NK-92 treated with Interleukin-12 subunit alpha and Interleukin-12 subunit beta, amount 100 ng/mL, for 24 hours (cell line): ENCODE measurements at regions not wholly inside any gene's neighbourhood (a gene's known extent, or its start where the extent isn't known, plus 50 kb on each side); places are given as distances from the start of the nearest gene placed in this dataset.

Source experiments
- DNase-seq: peaks from one replicate; lab custom pipeline; 2025; lab: John Stamatoyannopoulos, UW

DNA sequence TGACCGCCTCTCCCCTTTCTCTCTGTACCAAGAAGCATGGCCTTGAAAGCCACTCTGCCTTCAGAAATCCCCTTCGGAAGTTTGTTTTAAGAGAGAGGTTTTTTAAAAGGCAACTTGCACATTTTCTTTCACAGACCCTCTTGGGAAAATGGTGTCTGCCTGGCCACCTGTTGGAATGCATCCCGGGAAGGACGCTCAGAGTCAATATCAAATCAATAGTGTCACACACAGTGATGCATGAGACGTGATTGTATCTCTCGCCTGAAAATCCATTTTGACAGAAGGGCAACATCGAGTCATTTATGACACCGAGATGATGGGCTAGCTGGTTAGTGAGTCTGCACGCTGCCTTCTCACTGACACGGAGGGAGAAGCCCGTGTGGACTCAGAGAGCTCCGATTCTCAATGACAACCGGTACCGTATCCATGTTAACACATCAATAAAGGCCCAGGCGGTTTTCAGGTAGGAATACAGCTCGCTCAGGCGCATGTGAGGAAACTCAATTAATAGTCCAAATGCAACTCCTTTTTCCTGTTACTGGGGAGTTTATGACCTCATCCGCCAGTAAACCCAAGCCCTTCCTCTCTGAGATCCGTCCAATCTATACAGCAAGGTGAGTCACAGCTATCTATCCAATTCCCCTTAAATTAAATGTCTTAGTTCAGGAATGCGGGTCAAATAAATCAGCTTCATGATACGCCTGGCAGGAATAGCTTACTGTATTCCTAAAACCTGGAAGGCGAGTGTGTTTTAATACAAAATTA is 621.5 kb upstream of the MKI67 start:
- no peak for DNase-seq

DNA sequence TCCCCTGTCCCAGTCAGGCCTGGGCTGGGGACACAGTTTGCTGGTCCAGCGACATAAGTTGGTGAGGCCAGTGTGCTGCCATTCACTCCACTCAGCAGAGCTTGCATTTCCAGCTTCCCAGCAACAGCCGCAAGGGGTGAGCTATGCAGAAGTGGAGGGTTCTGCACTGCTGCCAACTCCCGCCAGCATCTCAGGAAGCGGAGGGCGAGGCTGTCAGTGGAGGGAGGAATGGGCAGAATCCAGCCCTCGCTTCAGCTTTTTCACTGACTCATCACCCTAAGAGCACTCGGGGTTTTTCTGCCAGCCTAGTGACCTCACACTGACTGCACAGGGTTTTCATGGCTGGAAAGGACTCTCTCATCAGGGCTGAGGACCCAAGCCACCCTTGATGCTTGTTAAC is 625.1 kb upstream of the MKI67 start:
- DNase-seq = no peak

DNA sequence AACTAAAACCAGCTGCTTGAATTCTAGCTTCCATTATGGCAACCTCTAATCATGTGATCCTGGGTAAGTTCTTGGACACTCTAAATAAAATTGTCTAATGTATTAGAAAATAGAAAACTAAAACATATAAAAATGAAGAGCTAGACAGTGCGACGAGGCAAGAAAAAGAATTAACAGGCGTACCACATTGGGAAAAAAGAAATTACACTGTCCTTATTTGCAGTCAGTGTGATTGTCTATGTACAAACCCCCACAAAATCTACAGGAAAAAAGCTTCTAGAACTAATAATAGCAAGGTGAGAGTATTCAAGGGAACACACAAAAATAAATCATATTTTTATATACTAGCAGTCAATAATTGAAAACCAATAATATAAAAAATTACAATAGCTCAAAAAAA is 625.6 kb upstream of the MKI67 start:
- no peak for DNase-seq

DNA sequence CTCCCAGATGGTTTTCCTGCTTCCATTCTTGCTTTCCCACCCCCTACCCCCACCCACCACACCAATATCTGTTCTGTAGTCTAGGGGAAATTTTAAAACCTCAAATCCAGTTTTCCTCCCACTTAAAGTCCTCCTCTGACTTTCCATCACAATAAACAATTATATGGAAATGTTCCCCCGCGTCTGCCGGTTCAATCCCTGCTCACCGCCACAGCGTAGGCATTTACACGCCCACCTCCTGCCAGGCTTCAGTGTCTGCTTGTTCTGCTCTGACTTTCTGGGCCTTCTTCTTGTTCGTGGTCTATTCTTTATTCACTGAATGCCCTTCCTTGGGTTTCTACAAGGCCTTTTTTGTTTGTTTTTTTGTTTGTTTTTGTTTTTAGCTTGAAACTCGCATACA is 633.0 kb upstream of the MKI67 start:
- DNase-seq = no peak

DNA sequence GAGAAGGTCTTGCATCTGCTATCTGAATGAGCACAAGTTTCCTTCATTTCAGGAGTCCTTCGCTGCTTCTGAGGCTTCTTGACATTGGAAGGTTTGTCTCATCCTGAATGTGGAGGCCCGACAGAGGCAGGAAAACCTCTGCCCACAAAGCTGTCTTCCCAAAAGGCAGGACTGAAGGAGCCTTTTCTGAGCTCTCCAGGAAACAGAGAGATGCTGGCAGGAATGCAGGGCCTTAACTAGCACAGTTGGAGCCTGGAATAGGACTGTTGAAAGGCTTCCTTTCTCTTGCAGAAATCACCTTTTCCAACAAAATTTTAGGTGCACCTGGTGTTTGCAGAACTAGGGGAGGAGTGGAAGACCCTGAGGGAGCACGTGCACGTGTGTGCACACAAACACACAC is 637.4 kb upstream of the MKI67 start:
- DNase-seq = no peak

DNA sequence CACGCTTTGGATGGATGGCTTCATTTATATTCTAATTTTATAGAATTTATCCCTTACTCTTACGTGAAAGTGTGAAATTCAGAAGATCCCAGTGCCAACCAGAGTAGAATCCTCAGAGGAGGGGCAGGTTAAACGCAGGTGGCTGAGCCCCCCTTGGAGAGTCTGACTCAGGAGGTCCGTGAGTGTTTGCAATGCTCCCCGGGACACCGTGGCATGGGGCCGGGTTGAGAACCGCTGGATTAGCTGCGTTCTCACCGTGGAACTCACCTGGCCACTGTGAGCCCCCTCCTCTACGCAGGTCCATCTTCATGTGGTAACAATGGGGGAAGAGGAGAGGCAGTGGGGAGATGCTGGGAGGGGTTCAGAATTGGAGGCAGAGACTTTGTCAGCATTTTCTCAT is 638.0 kb upstream of the MKI67 start:
- DNase-seq = no peak

DNA sequence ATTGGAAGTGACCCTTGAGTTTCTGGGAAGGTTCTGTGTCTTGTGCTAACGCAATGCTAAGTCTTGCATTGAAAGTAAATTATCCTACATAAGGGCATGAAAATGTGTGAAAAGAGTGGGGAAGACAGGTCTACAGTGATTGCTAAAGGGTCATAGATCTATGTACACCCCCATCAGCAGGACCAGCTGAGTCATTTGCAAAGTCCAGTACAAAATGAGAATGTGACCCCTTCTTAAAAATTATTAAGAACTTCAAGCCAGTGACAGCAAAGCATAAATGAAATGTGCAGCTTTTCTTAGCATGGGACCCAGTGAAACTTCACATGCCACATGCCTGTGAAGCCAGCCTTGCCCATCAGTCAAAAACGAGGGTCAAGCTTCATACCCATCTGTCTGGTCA is 640.7 kb upstream of the MKI67 start:
- DNase-seq = no peak

DNA sequence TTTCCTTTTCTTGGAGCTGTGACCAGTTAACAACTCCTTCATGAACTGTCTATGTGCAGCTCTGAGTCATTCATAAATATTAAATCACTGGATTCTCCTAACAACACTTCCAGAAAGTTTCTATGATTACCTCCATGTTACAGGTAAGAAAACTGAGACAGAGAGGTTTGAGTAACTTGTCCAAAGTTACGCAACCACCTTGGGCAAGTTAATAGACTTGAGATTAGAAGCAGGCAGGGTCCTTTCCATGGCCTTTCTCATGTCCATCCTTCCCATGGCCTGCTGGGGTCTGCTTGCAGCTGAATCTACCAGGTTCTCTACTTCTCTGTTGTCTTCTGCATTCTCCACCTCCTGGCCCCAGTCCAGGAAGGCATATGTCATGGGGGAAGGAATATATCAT is 648.8 kb upstream of the MKI67 start:
- no peak for DNase-seq

DNA sequence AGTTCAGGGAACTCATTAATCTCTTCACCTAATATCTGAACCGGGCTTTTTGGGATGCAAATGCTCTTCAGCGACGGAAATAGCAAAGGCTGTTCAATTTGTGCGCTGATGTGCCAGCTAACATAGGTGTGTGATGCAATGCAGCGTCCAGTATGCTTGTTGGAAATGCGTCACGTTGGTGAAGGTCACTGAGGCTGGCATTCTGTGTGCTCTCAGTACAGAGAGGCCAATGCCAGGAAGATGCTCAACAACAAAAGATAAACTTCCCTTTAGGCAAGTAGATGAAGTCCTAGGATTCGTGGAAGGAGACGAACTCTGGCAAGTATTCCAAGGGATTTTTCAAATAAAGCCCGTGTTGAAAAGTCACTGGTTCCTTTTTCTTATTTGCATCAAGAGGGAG is 649.5 kb upstream of the MKI67 start:
- DNase-seq = no peak

DNA sequence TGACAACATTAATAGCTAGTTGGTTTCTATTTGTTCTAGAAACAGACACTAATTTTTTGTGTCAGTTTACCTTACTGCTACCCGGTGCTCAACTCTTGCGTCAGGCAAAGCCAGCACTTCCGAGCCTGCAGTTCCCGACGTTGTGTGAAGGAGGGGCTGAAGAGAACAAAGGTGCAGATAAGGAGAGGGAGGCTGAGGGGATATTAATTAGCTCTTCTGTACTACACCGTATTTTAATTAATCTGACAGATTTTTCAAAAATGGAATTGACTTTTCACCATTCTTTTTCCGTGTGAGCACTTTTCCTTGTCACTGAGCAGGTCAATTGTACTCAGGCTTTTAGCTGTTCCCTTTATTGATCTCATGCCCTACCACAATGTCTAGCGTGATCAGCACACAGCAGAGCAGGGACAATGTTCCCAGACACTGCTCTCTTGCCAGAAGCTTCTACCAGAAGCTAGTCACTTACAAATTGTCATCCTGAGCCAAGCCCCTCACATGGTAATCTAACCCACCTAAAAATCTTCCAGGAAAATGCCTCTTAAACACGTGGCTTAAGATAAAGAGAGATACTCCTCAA is 650.5 kb upstream of the MKI67 start:
- no peak for DNase-seq

DNA sequence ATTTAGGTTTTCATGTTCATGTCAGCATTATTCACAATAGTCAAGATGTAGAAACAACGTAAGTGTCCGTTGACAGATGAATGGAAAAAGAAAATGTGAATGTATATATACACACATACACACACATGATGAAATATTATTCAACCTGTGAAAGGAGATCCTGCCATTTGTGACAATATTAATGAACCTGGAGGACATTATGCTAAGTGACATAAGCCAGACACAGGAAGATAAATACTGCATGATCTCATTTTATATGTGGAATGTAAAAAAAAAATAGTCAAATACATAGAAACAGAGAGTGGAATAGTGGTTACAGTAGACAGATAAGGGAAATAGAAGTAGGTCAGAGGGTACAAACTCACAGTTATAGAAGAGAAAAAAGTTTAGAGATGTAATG is 651.1 kb upstream of the MKI67 start:
- no peak for DNase-seq

DNA sequence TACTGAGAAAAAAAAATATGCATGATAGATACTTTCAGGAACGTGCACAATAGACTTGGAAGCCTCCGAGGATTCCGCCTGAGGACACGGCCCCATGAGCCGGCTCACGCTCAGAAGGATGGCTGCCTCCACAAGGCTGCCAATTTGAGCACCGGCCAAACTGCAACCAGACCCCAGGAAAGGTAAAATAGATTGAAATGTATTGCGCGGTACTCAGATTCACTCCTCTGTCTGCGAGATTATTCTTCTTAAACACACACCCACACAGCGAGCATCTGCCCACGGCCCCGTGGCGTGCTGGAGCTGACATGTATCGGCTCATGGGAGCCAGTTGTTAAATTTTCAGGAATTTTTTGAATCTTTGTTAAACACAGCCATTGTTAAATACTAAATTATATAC is 653.2 kb upstream of the MKI67 start:
- no peak for DNase-seq

DNA sequence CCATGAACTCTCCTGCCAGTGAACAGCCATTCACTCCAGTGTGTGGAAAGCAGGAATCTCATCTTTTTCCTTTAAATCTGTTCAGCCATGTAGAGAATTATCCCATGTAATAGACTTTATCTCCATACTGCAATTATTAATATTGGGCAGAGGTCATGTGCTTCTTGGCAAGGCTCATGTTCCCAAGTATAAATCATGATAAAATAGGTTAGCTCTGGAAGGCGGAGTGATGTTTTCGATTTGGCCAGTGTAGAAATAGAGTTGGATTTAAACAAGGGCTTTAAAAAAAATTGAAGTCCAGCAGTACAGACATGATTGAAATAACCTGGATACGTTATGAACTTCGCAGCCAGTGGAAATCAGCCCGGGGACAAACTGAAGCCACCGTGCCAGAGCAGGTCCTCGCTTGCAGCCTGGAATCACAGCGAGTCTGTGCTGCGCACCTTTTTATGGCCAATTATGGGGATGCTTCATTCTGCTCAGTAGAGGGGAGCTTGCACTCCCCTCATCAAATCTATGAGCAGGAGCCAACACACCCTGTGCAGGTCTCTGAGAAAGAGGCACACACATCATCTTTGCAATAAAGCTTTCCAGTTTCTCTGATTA is 654.0 kb upstream of the MKI67 start:
- DNase-seq = no peak

DNA sequence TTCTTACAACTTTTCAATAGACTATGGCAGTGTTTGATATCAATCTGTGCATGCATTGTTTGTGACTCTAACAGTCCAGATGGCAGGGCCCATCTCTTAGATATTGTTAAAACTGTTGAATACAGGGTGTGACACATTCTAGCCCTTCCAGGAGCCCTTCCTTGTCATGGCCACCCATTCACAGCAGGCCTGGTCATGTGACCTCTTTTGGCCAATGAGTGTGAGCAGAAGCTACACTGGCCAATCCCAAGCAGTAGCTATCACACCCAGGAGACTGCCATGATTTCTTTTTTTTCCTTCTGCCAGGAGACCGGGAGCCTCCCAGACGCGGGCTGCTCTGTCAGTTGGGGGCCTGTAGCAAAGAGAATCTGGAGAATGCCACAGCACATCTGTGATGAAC is 655.4 kb upstream of the MKI67 start:
- no peak for DNase-seq

DNA sequence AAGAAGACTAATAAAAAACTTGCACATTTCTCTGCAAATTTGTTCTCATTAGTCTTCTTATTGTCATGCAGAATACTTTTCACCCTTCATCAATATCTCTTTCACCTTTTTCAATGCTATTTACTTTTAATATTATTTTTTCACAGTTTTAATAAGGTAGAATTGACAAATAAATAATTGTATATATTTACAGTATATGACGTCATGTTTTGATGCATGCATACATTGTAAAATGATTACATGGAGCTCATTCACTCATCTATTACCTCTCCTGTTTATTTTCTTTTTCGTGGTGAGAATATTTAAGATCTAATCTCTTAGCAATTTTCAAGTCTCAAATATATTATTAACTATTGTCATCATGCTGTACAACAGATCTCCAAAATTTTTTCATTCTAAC is 658.2 kb upstream of the MKI67 start:
- no peak for DNase-seq

DNA sequence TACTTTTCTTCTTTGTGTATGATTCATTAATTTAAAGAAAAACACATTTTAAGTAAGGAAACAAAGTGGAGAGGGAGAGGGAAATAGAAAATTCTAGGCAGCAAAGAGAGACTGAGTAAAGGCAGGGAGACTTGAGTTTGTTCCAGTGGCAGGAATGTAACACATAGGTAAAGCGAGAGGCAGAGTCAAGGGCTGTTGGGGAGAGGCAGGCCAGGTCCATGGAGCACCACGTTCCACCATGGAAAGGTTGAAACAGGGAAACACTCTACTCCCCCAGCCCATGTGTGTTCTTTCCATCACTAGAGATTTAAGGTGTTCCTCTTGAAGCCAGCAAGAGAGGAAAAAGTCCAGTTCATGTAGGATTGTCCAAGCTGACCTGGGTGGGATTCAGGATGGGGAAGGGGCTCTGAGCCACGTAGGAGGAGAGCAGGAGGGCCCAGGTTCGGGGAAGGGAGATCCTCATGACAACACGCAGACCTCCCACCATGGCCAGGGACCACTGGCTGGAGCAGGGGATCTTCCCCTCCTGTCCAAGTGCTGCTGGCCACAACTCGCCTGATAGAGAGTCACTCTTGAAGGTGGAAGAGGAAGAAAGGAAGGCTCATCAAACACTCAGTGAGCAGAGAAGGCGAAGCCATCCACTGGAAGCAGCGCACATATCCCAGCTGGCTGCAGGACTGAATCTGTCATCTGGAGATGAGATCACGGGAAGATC is 666.4 kb upstream of the MKI67 start:
- DNase-seq = no peak

DNA sequence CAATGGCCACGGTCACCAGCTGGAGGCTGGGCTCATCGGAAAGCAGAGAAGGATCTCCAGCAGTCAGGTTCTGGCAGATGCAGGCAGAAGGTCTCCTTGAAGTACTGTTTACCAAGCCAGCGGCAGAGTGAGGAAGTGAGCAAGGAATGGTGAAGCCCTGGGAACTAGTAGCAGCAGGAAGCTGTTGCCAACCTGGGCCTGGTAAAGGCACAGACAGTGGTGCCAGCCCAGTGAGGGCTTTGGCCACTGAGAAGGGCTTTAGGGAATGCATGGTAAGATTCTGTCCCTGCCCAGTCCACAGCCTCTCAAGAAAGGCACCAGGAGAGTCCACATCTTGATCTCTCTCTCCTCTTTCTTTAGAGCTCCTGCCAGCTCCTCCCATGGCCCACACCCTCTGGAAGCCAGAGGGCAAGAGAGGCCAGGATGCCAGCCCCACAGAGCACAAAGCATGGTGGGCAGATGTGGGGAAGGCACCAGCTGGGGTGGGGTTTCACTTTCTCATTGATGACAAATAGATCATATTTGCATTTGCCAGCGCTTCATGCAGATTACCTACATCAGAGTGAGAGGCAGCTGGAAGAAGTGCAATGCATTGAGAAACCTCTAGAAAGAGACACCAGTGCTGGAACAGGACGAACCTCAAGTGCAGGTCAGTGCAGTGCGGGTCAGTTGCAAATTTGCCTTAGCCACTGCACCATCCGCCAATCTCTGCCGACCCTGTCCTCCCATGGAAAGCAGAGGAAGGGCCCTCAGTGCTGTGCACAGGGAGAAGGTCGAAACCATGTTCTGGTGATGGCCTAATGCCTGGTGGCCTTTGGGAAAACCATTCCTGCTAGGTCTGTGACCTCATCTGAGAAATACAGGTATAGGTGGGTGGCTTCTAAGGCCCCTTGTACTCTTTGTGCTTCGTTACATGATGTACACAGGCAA is 667.8 kb upstream of the MKI67 start:
- DNase-seq = no peak

DNA sequence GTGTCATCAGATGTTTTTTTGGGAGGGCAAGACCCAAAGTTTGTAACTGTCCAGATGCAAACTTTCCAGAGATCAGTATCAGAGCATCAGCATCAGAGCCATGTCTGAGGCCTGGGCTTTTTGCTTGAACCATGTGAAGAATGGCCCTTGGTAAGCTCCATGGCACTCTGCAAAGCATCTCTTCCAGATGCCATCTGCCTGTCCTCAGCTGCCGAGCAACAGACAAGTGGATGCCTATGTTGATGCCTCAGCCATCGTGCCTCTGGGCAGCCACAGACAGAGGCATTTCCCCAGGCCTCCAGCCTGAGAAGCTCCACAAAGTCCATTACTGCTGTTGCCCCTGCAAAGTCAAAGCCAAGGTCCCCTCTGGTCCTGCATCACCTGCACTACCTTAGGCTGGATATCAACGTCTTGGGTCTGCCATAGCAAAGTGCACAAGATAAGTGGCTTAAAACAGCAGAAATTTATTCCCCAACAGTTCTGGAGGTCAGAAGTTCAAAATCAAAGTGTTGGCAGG is 670.2 kb upstream of the MKI67 start:
- no peak for DNase-seq

DNA sequence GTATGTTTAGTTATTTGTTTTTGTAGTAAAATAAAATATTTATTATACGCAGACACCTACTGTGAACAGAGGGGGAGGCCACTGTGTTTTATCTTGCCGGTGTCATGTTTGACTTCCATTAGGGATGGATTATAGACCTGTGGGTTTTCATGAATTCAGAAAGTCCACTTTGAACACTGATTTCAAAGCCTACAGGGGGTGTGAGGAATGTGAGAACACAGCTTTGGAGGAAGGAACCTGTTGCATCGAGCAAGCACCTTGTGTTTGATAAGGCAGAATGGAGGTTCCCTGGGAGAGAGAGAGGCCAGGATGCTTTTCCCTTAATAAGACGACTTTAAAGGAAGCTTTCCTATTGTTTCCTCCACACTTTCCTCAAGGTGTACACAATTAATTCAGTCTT is 665.0 kb upstream of the MGMT start:
- no peak for DNase-seq

DNA sequence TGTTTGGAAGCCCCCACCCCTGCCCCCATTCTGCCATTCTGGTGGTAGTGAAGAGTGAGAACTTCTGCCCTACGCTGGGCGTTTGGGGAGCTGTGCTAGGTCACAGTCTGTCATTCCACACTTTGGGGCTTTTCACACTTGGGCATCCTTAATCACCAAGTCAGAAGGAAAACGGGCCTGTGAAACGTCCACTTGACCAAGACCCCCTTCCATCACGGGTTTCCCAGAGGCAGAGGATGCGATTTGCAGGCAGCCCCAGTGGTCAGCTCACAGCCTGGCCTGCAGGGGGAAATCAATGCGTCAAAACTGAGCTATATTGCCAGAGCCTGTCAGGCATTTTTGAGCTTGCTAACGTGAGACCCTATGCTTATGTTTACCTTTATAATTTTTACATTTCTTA is 663.3 kb upstream of the MGMT start:
- no peak for DNase-seq

DNA sequence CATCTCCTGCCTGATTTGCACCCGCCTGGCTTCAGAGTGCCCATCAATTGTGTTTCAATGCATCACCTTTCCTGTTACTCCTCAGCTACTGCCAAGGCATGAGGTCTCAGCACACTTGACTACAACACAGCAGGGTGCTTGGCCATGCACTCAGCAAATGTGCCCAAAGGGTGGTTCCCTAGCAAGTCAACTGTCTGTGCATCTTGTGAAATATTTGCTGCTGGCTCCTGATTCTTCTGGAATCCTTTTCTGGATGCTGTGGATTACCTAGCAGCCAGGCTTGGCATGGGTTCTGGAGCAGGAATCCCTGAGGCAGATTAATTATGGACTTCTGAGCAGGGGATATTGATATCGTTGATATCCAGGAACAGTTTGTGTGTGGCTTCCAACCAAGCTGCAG is 662.6 kb upstream of the MGMT start:
- DNase-seq = no peak

DNA sequence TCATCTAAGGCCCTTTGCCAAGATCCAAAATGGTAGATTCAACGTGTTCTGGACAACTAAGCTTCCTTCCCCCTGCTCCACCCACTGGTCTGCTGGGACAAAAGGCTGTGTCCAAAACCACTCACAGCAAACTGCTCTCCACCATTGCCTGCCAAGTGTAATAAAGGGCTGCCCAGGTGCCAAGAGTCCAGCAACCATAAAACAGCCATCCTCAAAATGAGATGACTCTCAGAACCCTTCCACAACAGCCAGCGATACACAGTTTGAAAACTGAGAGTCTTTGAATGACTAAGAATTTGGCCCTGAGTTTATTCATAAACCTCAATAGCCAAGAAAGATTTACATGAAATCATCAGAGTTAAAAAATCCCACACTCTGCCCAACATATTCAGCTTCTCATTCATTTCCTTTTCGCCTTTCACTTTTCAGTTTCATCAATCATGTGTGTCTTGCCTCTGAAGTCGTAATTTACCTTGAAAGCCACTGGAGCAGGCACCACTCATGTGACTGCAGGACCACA is 658.1 kb upstream of the MGMT start:
- no peak for DNase-seq
